HepG2 (cell line): ENCODE measurements at regions not wholly inside any gene's neighbourhood (a gene's known extent, or its start where the extent isn't known, plus 50 kb on each side); places are given as distances from the start of the nearest gene placed in this dataset.

Experiments used
- ATAC-seq: fragments of 200-7000 bp; cut with Tn5 transposase; 3 replicates; pipeline ENCODE4 v1.9.1; 2020; ENCODE audit warnings: mild to moderate bottlenecking, moderate library complexity
- BruUV-seq: library from RNA; stranded (reverse); fragments of 400-500 nt; replicated peaks from 2 replicates; lab custom pipeline; 2021; lab: Mats Ljungman, UMichigan
- CTCF ChIA-PET: fragments of 300-600 bp; formaldehyde crosslinking; extraction: SDS; loops from one replicate; lab custom pipeline; 2021; ENCODE audit warnings: low total read pairs, inconsistent platforms, low intra/inter-chr PET ratio; lab: Yijun Ruan, JAX
- POLR2A ChIA-PET: fragments of 350-600 bp; sonication (Branson Sonifier 250); formaldehyde crosslinking; loops from one replicate; lab custom pipeline; 2020; ENCODE audit warnings: antibody characterized with exemption, inconsistent platforms; lab: Yijun Ruan, JAX
- DNase-seq: peaks from one replicate; pipeline ENCODE4 v3.0.0-alpha.2; 2015; ENCODE audit warnings: low spot score
- FAIRE-seq: peaks from 3 replicates; lab custom pipeline; 2011; peaks lifted over from hg19 to GRCh38; lab: Jason Lieb, UNC
- H2AFZ ChIP-seq: one replicate; pipeline ENCODE4 v1.6.1; 2011; ENCODE audit warnings: low read length, inconsistent platforms
- H3K27ac ChIP-seq: fragments of 300-600 bp; 3 replicates; pipeline ENCODE4 v1.8.0; 2011; ENCODE audit warnings: mixed run types, mild to moderate bottlenecking, mixed read lengths, low read length, inconsistent platforms; ENCODE audit not compliant: insufficient read depth; ENCODE audit errors: extremely low read length
- H3K27me3 ChIP-seq, 2 experiments: fragments of 200-600 bp in 1 of 2; 2 replicates in 1 of 2; 3 replicates in 1 of 2; pipeline versions ENCODE4 v1.6.0 to v1.8.0; 2011; ENCODE audit warnings: low read length in 2 of 2, mild to moderate bottlenecking in 2 of 2, moderate library complexity in 2 of 2, inconsistent platforms in 1 of 2; ENCODE audit not compliant: insufficient read depth in 2 of 2, control insufficient read depth in 1 of 2
- H3K36me3 ChIP-seq, 2 experiments: fragments of 200-600 bp in 1 of 2; replicated peaks in 1 of 2; 2 replicates in 1 of 2; 3 replicates in 1 of 2; pipeline versions ENCODE4 v1.5.1 to v1.8.0; 2011; ENCODE audit warnings: low read length in 2 of 2, inconsistent platforms in 1 of 2; ENCODE audit not compliant: insufficient read depth in 2 of 2, control insufficient read depth in 1 of 2
- H3K4me1 ChIP-seq: 2 replicates; pipeline ENCODE4 v1.5.1; 2012; ENCODE audit warnings: low read length, inconsistent platforms; ENCODE audit not compliant: insufficient read depth
- H3K4me2 ChIP-seq: 2 replicates; pipeline ENCODE4 v1.6.0; 2011; ENCODE audit warnings: low read depth, low read length, inconsistent platforms
- H3K4me3 ChIP-seq, 3 experiments: fragments of 200-600 bp in 1 of 3; sonication (generic), shearing (Covaris generic) in 1 of 3; replicated peaks in 1 of 3; 2 replicates each; pipeline ENCODE4 v1.5.1; 2011 to 2016; ENCODE audit warnings: low read length in 3 of 3, inconsistent platforms in 2 of 3, low read depth in 2 of 3, mild to moderate bottlenecking in 2 of 3, control low read depth in 1 of 3, mixed read lengths in 1 of 3; ENCODE audit not compliant: insufficient read depth in 1 of 3
- H3K79me2 ChIP-seq: one replicate; pipeline ENCODE4 v1.6.1; 2011; ENCODE audit warnings: low read length, inconsistent platforms; ENCODE audit not compliant: insufficient read depth
- H3K9ac ChIP-seq: 2 replicates; pipeline ENCODE4 v1.6.0; 2011; ENCODE audit warnings: mild to moderate bottlenecking, low read depth, low read length, inconsistent platforms; ENCODE audit not compliant: insufficient read depth
- H3K9me3 ChIP-seq: 2 replicates; pipeline ENCODE4 v1.5.1; 2012; ENCODE audit warnings: mild to moderate bottlenecking, low read length
- H4K20me1 ChIP-seq: 2 replicates; pipeline ENCODE4 v1.6.0; 2011; ENCODE audit warnings: inconsistent platforms, mild to moderate bottlenecking, low read length, moderate library complexity; ENCODE audit not compliant: insufficient read depth
- BHLHE40 ChIP-seq: IDR thresholded peaks from 2 replicates; pipeline ENCODE4 v1.6.1; 2011; ENCODE audit warnings: low read length, improper control_type of control experiment
- CBX1 ChIP-seq: IDR thresholded peaks from one replicate; pipeline ENCODE4 v1.6.1; 2016; ENCODE audit warnings: antibody characterized with exemption, low read depth
- CENPT ChIP-seq: sonication (generic); formaldehyde crosslinking; IDR thresholded peaks from 2 replicates; pipeline ENCODE4 v1.8.0; 2022; ENCODE audit warnings: low read depth, mild to moderate bottlenecking, moderate library complexity, missing genetic modification reagents
- FOSL1 ChIP-seq: sonication (generic); formaldehyde crosslinking; IDR thresholded peaks from 2 replicates; pipeline ENCODE4 v1.9.0; 2021; ENCODE audit warnings: missing genetic modification reagents, borderline replicate concordance
- HOXA7 ChIP-seq: sonication (generic); formaldehyde crosslinking; IDR thresholded peaks from 2 replicates; pipeline ENCODE4 v1.8.1; 2022; ENCODE audit warnings: mild to moderate bottlenecking, missing genetic modification reagents, moderate library complexity
- RXRB ChIP-seq: IDR thresholded peaks from 2 replicates; pipeline ENCODE4 v1.6.1; 2016; ENCODE audit warnings: borderline replicate concordance, missing genetic modification reagents, missing compliant biosample characterization
- SP4 ChIP-seq: sonication (generic); formaldehyde crosslinking; IDR thresholded peaks from 2 replicates; pipeline ENCODE4 v1.8.1; 2023; ENCODE audit warnings: mild to moderate bottlenecking, missing genetic modification reagents
- SRSF4 ChIP-seq: fragments of 200-400 bp; formaldehyde crosslinking; IDR thresholded peaks from one replicate; pipeline ENCODE4 v1.6.1; 2018; ENCODE audit warnings: mild to moderate bottlenecking, low read depth, low read length, moderate library complexity; ENCODE audit not compliant: poor library complexity, severe bottlenecking
- ZC3H13 ChIP-seq: sonication (generic); formaldehyde crosslinking; IDR thresholded peaks from 2 replicates; pipeline ENCODE4 v1.8.1; 2023; ENCODE audit warnings: mild to moderate bottlenecking, missing genetic modification reagents, moderate library complexity
- ZEB1 ChIP-seq: IDR thresholded peaks from 2 replicates; pipeline ENCODE4 v1.6.1; 2012; ENCODE audit warnings: mild to moderate bottlenecking, low read depth, inconsistent platforms; ENCODE audit not compliant: insufficient replicate concordance
- ZNF780A ChIP-seq: sonication (generic); formaldehyde crosslinking; IDR thresholded peaks from 2 replicates; pipeline ENCODE4 v1.8.0; 2022; ENCODE audit warnings: mild to moderate bottlenecking, missing genetic modification reagents, moderate library complexity
- WGBS: methylation state at CpG from one replicate; pipeline ENCODE4 v1.1.6; 2017; ENCODE audit warnings: low lambda C conversion rate; 5-methylcytosine and 5-hydroxymethylcytosine counted together
- in situ Hi-C: cut with HindIII; loops from 2 replicates; pipeline ENCODE4 v1.10.0; 2017; ENCODE audit warnings: low pct_unique_long_range_greater_than_20kb; ENCODE audit not compliant: extremely low pct_ligation_motif_present
- intact Hi-C: fragments of 100-400 bp; cut with micrococcal nuclease; formaldehyde crosslinking; loops from one replicate; pipeline ENCODE4 v1.10.0; 2022; ENCODE audit not compliant: unreplicated experiment
- TF ChIP-seq, protein P1 (sequence below): sonication (generic); formaldehyde crosslinking; IDR thresholded peaks from 2 replicates; pipeline ENCODE4; 2020; ENCODE audit warnings: missing genetic modification reagents, mild to moderate bottlenecking, borderline replicate concordance
- TF ChIP-seq, protein P2 (sequence below): sonication (generic); formaldehyde crosslinking; IDR thresholded peaks from 2 replicates; pipeline ENCODE4 v1.5.1; 2020; ENCODE audit warnings: missing genetic modification reagents, mild to moderate bottlenecking, borderline replicate concordance
- TF ChIP-seq, protein P3 (sequence below): sonication (generic); IDR thresholded peaks from 2 replicates; pipeline ENCODE4 v1.6.1; 2016; ENCODE audit warnings: low read depth, borderline replicate concordance
- TF ChIP-seq, protein P4 (sequence below): sonication (generic); formaldehyde crosslinking; IDR thresholded peaks from 2 replicates; pipeline ENCODE4 v1.8.1; 2022; ENCODE audit warnings: mild to moderate bottlenecking, missing genetic modification reagents

DNA sequence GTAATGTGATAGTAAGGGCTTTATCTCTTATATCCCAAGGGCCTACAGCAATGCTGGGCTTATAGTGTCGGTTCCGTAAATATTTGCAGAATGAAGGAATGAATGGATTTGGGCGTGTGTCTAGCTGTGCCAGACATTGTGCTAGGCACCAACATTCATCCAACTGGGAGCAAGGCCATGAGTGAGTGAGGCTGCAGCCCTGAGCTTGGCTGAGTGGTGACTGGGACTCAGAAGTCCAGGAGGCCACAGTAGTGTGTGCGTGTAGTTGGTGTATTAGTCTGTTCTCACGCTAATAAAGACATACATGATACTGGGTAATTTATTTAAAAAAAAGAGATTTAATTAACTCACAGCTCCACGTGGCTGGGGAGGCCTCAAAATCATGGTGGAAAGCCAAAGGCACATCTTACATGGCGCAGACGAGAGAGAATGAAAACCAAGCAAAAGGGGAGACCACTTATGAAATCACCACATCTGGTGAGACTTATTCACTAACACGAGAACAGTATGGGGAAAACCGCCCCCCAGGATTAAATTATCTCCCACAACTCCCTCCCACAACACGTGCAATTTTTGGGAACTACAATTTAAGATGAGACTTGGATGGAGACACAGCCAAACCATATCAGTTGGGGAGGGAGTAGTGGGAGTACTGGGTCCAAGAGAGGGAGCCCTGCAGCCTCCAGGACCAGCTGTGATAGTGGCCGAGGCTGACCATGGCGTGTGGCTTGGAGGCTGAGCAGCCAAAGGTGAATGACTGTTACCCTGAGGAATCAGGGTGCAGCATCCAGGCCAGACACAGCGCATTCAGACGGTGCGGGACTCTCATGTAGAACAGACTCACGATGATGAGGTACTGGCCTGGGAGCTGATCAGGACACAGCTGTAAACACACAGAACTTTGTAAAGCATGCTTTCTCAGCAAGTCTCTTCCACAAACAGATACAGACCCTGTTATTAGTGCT is 104.6 kb downstream of the TEX26 start (continued):
- TF ChIP-seq, protein P1, sequence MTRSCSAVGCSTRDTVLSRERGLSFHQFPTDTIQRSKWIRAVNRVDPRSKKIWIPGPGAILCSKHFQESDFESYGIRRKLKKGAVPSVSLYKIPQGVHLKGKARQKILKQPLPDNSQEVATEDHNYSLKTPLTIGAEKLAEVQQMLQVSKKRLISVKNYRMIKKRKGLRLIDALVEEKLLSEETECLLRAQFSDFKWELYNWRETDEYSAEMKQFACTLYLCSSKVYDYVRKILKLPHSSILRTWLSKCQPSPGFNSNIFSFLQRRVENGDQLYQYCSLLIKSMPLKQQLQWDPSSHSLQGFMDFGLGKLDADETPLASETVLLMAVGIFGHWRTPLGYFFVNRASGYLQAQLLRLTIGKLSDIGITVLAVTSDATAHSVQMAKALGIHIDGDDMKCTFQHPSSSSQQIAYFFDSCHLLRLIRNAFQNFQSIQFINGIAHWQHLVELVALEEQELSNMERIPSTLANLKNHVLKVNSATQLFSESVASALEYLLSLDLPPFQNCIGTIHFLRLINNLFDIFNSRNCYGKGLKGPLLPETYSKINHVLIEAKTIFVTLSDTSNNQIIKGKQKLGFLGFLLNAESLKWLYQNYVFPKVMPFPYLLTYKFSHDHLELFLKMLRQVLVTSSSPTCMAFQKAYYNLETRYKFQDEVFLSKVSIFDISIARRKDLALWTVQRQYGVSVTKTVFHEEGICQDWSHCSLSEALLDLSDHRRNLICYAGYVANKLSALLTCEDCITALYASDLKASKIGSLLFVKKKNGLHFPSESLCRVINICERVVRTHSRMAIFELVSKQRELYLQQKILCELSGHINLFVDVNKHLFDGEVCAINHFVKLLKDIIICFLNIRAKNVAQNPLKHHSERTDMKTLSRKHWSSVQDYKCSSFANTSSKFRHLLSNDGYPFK (CRISPR knock-in tag) = no peak

DNA sequence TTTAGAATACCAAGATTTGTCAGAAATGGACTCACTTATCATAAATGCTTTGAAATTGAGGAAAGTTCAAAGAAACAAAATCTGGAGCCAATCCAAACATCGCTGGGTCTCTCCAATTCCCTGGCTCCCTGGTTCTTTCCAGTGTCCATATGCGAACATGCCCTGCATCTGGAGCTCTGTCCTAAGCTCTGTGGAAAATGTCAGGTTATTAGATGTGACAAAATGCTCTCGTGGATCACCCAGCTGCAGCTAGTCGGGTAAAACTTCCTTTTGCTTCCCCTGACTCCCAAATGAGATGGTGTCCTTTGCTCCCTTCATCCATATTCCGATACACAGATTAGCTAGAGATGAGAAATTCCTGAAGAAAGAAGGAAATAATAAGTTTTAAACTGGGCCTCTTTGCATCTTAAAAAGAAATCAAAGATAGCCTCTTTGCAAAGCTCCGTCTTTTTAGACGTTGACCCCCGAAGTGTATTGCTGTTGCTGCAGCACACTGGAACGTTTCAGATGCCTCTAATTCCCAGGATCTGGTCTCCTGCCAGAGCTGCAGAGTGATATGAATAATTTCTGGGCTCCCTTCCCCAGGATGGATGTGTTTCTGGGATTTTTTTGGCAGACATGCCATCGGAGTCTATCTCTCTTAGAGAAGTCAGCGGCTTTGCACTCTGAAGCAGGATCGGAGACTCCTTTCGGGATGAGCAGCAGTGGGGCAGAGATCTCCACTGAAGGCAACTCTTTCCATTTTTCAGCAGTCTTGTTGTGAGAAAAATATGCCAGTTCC is 102.9 kb downstream of the TEX26 start:
- intact Hi-C loops = no loop called here
- no peaks in the 10 kb centered on the region for H3K36me3 ChIP-seq
- no peak for DNase-seq
- H2AFZ ChIP-seq = no peak overlapping the region
- H3K27me3 ChIP-seq = peaks cover 0 to 6% of the 10 kb centered on the region in 2 experiments; a peak in 2 of 5 replicates
- 36% methylated on average over 13 of the region's 13 CpGs for WGBS
- no peak overlapping the region for H3K4me3 ChIP-seq
- H3K9me3 ChIP-seq = no peaks in the 10 kb centered on the region
- H3K79me2 ChIP-seq = no peaks in the 10 kb centered on the region
- peaks cover 13% of the 10 kb centered on the region for H3K4me1 ChIP-seq
- BruUV-seq = no TSS peak
- H4K20me1 ChIP-seq = no peaks in the 10 kb centered on the region
- H3K4me2 ChIP-seq = no peak overlapping the region
- ATAC-seq = no peak
- no peak overlapping the region for H3K9ac ChIP-seq
- TF ChIP-seq SP4 (CRISPR knock-in tag) = no peak
- TF ChIP-seq RXRB (CRISPR knock-in tag) = no peak
- TF ChIP-seq FOSL1 (CRISPR knock-in tag) = no peak
- TF ChIP-seq, protein P2, sequence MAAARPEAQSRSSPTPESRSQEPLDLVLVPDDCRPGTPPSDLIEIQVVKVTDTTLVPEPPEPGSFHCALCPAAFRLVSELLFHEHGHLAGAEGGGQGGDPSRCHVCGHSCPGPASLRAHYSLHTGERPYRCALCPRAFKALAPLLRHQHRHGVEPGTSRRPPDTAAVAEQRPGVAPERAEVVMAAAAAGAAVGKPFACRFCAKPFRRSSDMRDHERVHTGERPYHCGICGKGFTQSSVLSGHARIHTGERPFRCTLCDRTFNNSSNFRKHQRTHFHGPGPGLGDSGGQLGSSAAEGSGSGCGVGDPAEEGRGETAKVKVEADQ (CRISPR knock-in tag) = no peak
- TF ChIP-seq ZEB1 = no peak
- TF ChIP-seq SRSF4 = no peak
- TF ChIP-seq BHLHE40 = no peak
- TF ChIP-seq, protein P3, sequence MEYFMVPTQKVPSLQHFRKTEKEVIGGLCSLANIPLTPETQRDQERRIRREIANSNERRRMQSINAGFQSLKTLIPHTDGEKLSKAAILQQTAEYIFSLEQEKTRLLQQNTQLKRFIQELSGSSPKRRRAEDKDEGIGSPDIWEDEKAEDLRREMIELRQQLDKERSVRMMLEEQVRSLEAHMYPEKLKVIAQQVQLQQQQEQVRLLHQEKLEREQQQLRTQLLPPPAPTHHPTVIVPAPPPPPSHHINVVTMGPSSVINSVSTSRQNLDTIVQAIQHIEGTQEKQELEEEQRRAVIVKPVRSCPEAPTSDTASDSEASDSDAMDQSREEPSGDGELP = no peak
- no peak for TF ChIP-seq HOXA7 (CRISPR knock-in tag)
- no peak for TF ChIP-seq CBX1
- TF ChIP-seq ZC3H13 (CRISPR knock-in tag) = no peak
- TF ChIP-seq, protein P4, sequence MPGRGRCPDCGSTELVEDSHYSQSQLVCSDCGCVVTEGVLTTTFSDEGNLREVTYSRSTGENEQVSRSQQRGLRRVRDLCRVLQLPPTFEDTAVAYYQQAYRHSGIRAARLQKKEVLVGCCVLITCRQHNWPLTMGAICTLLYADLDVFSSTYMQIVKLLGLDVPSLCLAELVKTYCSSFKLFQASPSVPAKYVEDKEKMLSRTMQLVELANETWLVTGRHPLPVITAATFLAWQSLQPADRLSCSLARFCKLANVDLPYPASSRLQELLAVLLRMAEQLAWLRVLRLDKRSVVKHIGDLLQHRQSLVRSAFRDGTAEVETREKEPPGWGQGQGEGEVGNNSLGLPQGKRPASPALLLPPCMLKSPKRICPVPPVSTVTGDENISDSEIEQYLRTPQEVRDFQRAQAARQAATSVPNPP = no peak
- TF ChIP-seq CENPT = no peak
- no peak for TF ChIP-seq ZNF780A (CRISPR knock-in tag)
- in situ Hi-C loops = no loop called here
- no peak for FAIRE-seq
- POLR2A ChIA-PET = no interaction called here
- CTCF ChIA-PET = no interaction called here
- no peak overlapping the region for H3K27ac ChIP-seq
